Spleen (tissue), 7 donors: ENCODE measurements at regions not wholly inside any gene's neighbourhood (a gene's known extent, or its start where the extent isn't known, plus 50 kb on each side); places are given as distances from the start of the nearest gene placed in this dataset.

Experiments
- POLR2A ChIP-seq, 3 donors: fragments of 450-650 bp; IDR thresholded peaks; one replicate each; pipeline ENCODE4 v1.5.1; 2017; ENCODE audit warnings: antibody characterized with exemption in 3 of 3, mild to moderate bottlenecking in 1 of 3
- POLR2AphosphoS5 ChIP-seq, 3 donors: sonication (generic); formaldehyde crosslinking; IDR thresholded peaks; one replicate each; pipeline ENCODE4 v1.5.1; 2017; ENCODE audit warnings: antibody characterized with exemption in 3 of 3
- TF ChIP-seq, protein P1 (sequence below), 11 experiments: fragments of 200-600 bp in 7 of 11; fragments of 450-650 bp in 4 of 11; sonication (generic) in 4 of 11; IDR thresholded peaks in 8 of 11; conservative IDR thresholded peaks in 3 of 11; 1 replicate in 7 of 11; 2 replicates in 4 of 11; pipeline versions ENCODE4 v1.4.0 to v1.8.0; 2016 to 2021; ENCODE audit warnings: antibody characterized with exemption in 11 of 11, inconsistent platforms in 4 of 11, mild to moderate bottlenecking in 1 of 11
- donor health status: DM: no; HTN: no; CAD: no; lungs with moderate emphysema.
- donor health status: DM: no; HTN: no; CAD: no.
- donor health status: DM: no; HTN: no; CAD: no.

DNA sequence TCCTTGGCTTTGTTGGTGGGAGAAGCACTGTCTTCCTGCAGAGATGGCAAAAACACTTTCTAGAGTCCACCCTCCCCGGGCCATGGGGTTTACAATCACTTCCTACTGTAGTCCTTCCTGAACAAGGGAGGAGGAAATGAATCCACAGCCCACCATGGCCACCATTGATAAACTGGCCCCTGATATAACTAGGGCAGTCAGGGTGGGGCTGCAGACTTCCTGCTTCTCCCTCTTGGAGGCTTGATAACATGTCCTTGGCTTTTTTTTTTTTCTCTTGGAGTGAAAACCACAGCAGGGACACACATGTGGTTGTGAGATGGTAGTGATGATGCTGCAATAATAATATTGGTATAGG is 437.8 kb downstream of the ZNF521 start:
- TF ChIP-seq, protein P1, sequence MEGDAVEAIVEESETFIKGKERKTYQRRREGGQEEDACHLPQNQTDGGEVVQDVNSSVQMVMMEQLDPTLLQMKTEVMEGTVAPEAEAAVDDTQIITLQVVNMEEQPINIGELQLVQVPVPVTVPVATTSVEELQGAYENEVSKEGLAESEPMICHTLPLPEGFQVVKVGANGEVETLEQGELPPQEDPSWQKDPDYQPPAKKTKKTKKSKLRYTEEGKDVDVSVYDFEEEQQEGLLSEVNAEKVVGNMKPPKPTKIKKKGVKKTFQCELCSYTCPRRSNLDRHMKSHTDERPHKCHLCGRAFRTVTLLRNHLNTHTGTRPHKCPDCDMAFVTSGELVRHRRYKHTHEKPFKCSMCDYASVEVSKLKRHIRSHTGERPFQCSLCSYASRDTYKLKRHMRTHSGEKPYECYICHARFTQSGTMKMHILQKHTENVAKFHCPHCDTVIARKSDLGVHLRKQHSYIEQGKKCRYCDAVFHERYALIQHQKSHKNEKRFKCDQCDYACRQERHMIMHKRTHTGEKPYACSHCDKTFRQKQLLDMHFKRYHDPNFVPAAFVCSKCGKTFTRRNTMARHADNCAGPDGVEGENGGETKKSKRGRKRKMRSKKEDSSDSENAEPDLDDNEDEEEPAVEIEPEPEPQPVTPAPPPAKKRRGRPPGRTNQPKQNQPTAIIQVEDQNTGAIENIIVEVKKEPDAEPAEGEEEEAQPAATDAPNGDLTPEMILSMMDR (IDR thresholded peaks at IDR 0.05 in 8 of 11, conservative IDR thresholded peaks at IDR 0.05 in 3 of 11), result no peak
- TF ChIP-seq POLR2A (IDR thresholded peaks at IDR 0.05), result no peak
- peak in 1 of 3 donors; percentile 84 for TF ChIP-seq POLR2AphosphoS5 (IDR thresholded peaks at IDR 0.05)
